ENCODE measurements at regions not wholly inside any gene's neighbourhood (a gene's known extent, or its start where the extent isn't known, plus 50 kb on each side); places are given as distances from the start of the nearest gene placed in this dataset.

- Histone ChIP-seq H3K27me3 (no peaks in the 10 kb centered on the region), H3K4me3 (no peak overlapping the region), H3K9me3 (no peaks in the 10 kb centered on the region), H3K4me1 (no peaks in the 10 kb centered on the region), H3K27ac (no peak overlapping the region), H3K36me3 (no peaks in the 10 kb centered on the region)
- no peak for TF ChIP-seq POLR2A (IDR thresholded peaks at IDR 0.05)
- TF ChIP-seq, protein P1, sequence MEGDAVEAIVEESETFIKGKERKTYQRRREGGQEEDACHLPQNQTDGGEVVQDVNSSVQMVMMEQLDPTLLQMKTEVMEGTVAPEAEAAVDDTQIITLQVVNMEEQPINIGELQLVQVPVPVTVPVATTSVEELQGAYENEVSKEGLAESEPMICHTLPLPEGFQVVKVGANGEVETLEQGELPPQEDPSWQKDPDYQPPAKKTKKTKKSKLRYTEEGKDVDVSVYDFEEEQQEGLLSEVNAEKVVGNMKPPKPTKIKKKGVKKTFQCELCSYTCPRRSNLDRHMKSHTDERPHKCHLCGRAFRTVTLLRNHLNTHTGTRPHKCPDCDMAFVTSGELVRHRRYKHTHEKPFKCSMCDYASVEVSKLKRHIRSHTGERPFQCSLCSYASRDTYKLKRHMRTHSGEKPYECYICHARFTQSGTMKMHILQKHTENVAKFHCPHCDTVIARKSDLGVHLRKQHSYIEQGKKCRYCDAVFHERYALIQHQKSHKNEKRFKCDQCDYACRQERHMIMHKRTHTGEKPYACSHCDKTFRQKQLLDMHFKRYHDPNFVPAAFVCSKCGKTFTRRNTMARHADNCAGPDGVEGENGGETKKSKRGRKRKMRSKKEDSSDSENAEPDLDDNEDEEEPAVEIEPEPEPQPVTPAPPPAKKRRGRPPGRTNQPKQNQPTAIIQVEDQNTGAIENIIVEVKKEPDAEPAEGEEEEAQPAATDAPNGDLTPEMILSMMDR (IDR thresholded peaks at IDR 0.05) = no peak
- DNase-seq = no peak
Observed at GRCh38 chr22:27173530-27173929, 516.1 kb downstream of the MIAT start.

DNA sequence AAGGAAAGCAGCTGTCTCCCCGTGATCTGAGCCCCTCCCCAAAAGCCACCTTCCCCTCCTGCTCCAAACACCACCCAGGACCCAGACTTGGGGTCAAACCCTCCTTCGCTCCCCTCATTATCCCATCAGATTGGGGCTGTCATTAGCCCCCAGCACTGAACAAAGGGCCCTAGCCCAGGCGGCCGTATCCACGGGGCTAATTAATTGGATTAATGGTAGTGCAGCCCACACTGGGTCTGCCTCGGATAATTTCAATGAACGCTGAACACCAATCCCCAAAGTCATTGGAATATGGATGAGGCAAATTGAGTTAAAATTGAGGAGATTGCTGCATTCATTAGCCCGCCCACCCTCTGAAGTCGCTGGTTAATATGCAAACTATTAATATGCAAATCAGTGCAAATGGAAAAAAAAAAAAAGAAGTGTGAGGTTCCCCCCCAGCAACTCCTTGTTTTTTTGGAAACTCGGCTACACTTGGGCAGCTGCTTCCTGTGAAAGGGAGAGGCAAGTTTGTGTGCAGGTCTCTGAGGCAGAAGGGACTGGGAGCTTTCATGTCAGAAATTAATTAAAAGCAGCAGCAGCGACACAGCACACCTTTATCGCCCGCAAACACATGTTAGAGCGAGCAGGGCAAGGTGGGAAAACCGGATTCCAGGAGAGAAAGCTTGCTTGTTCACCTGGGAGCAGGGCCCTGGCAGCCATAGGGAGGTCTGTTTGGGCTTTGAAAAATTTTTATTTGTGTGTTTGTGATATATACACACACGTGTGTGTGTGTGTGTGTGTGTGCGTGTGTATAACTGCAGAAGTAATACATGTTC lies 517.8 kb downstream of the MIAT start:
- H3K27ac ChIP-seq = no peak overlapping the region
- H3K4me3 ChIP-seq = no peak overlapping the region
- TF ChIP-seq, protein P1 (IDR thresholded peaks at IDR 0.05) = no peak
- no peak for TF ChIP-seq POLR2A (IDR thresholded peaks at IDR 0.05)
- no peak for DNase-seq
- no peaks in the 10 kb centered on the region for H3K9me3 ChIP-seq
- H3K4me1 ChIP-seq = no peaks in the 10 kb centered on the region
- H3K27me3 ChIP-seq = no peaks in the 10 kb centered on the region
- H3K36me3 ChIP-seq = no peaks in the 10 kb centered on the region

- H3K27me3 ChIP-seq = no peaks in the 10 kb centered on the region
- DNase-seq = no peak
- TF ChIP-seq, protein P1 (IDR thresholded peaks at IDR 0.05) = no peak
- TF ChIP-seq POLR2A (IDR thresholded peaks at IDR 0.05) = no peak
- H3K4me1 ChIP-seq = no peaks in the 10 kb centered on the region
- no peaks in the 10 kb centered on the region for H3K9me3 ChIP-seq
- H3K36me3 ChIP-seq = no peaks in the 10 kb centered on the region
- no peak overlapping the region for H3K4me3 ChIP-seq
- H3K27ac ChIP-seq = no peak overlapping the region
Observed at GRCh38 chr22:27175974-27176373, 518.6 kb downstream of the MIAT start.

DNA sequence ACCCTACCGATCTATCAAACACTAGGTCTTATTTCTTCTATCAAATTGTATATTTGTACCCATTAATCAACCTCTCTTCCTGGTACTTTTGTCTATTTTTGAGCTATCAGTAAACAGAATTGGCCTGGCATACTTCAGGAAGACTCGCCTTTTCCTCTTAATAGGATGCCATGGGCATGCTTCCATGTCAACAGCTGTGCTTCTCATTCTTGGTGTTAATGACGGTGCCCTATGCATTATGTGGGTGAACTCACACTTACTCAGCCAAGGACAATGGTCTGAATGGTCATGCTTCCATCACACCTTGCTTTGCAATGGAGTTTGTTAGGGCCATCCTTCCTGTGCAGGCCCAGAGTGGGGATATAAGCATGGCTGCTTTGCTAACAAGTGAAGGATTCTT lies 521.8 kb downstream of the MIAT start:
- Histone ChIP-seq H3K27ac (no peak overlapping the region), H3K4me3 (no peak overlapping the region), H3K4me1 (no peaks in the 10 kb centered on the region), H3K9me3 (no peaks in the 10 kb centered on the region), H3K27me3 (no peaks in the 10 kb centered on the region), H3K36me3 (no peaks in the 10 kb centered on the region)
- TF ChIP-seq POLR2A (IDR thresholded peaks at IDR 0.05) = no peak
- TF ChIP-seq, protein P1 (IDR thresholded peaks at IDR 0.05) = no peak
- no peak for DNase-seq

GRCh38 chr22:27181537-27181936 lies 524.1 kb downstream of the MIAT start:
- H3K36me3 ChIP-seq = no peaks in the 10 kb centered on the region
- H3K4me3 ChIP-seq = no peak overlapping the region
- no peak overlapping the region for H3K27ac ChIP-seq
- H3K27me3 ChIP-seq = no peaks in the 10 kb centered on the region
- TF ChIP-seq, protein P1 (IDR thresholded peaks at IDR 0.05) = no peak
- TF ChIP-seq POLR2A (IDR thresholded peaks at IDR 0.05) = no peak
- no peak for DNase-seq
- H3K4me1 ChIP-seq = no peaks in the 10 kb centered on the region
- H3K9me3 ChIP-seq = no peaks in the 10 kb centered on the region

Data from Peyer's patch (tissue), 4 donors.